Keratinocyte (primary cell): ENCODE measurements at regions not wholly inside any gene's neighbourhood (a gene's known extent, or its start where the extent isn't known, plus 50 kb on each side); places are given as distances from the start of the nearest gene placed in this dataset.

Source experiments
- DNase-seq: peaks from one replicate; pipeline ENCODE4 v3.0.0-alpha.2; 2011; ENCODE audit warnings: low read depth, missing footprints, low spot score
- FAIRE-seq: peaks from 2 replicates; lab custom pipeline; 2011; peaks lifted over from hg19 to GRCh38; lab: Jason Lieb, UNC
- H2AFZ ChIP-seq: 2 replicates; pipeline ENCODE4 v1.6.0; 2012; ENCODE audit warnings: low read length, control low read depth, inconsistent platforms; ENCODE audit not compliant: control insufficient read depth
- H3K27ac ChIP-seq: 2 replicates; pipeline ENCODE4 v1.5.1; 2011; ENCODE audit warnings: low read length; ENCODE audit not compliant: control insufficient read depth, insufficient read depth
- H3K27me3 ChIP-seq: 3 replicates; pipeline ENCODE4 v1.6.0; 2011; ENCODE audit warnings: low read length; ENCODE audit not compliant: control insufficient read depth, insufficient read depth; ENCODE audit errors: extremely low read depth
- H3K36me3 ChIP-seq, 2 experiments: 2 replicates in 1 of 2; 3 replicates in 1 of 2; pipeline ENCODE4 v1.5.1; 2011; ENCODE audit warnings: low read length in 2 of 2, mild to moderate bottlenecking in 1 of 2; ENCODE audit not compliant: control insufficient read depth in 2 of 2, insufficient read depth in 2 of 2; ENCODE audit errors: extremely low read depth in 1 of 2
- H3K4me1 ChIP-seq: 3 replicates; pipeline ENCODE4 v1.5.1; 2011; ENCODE audit warnings: low read length; ENCODE audit not compliant: control insufficient read depth, insufficient read depth; ENCODE audit errors: extremely low read depth
- H3K4me2 ChIP-seq: 3 replicates; pipeline ENCODE4 v1.6.0; 2011; ENCODE audit warnings: low read depth, low read length; ENCODE audit not compliant: control insufficient read depth, insufficient read depth; ENCODE audit errors: extremely low read depth
- H3K4me3 ChIP-seq, 3 experiments: fragments of 200-600 bp in 1 of 3; sonication (generic) in 1 of 3; 2 replicates in 2 of 3; 3 replicates in 1 of 3; pipeline ENCODE4 v1.5.1; 2011 to 2016; ENCODE audit warnings: low read length in 3 of 3, mild to moderate bottlenecking in 3 of 3, control low read depth in 2 of 3, inconsistent platforms in 1 of 3, low read depth in 1 of 3, mixed read lengths in 1 of 3, mixed run types in 1 of 3, moderate library complexity in 1 of 3; ENCODE audit not compliant: control insufficient read depth in 2 of 3, insufficient read depth in 2 of 3; ENCODE audit errors: extremely low read depth in 1 of 3
- H3K79me2 ChIP-seq: 2 replicates; pipeline ENCODE4 v1.6.0; 2012; ENCODE audit warnings: low read length; ENCODE audit not compliant: control insufficient read depth, insufficient read depth
- H3K9ac ChIP-seq: 3 replicates; pipeline ENCODE4 v1.6.0; 2011; ENCODE audit warnings: low read length; ENCODE audit not compliant: control insufficient read depth, insufficient read depth; ENCODE audit errors: extremely low read depth
- H3K9me1 ChIP-seq: 3 replicates; pipeline ENCODE4 v1.6.0; 2011; ENCODE audit warnings: low read length; ENCODE audit not compliant: control insufficient read depth, insufficient read depth; ENCODE audit errors: extremely low read depth
- H3K9me3 ChIP-seq: 2 replicates; pipeline ENCODE4 v1.5.1; 2012; ENCODE audit warnings: low read depth, low read length; ENCODE audit not compliant: control insufficient read depth
- H4K20me1 ChIP-seq: 3 replicates; pipeline ENCODE4 v1.6.0; 2011; ENCODE audit warnings: low read length; ENCODE audit not compliant: control insufficient read depth, insufficient read depth; ENCODE audit errors: extremely low read depth
- CTCF ChIP-seq, 3 experiments: IDR thresholded peaks in 1 of 3; conservative IDR thresholded peaks in 1 of 3; optimal IDR thresholded peaks in 1 of 3; 2 replicates in 2 of 3; 3 replicates in 1 of 3; pipeline versions ENCODE3 to v1.5.1; 2011; ENCODE audit warnings: low read length in 3 of 3, mild to moderate bottlenecking in 3 of 3, moderate library complexity in 2 of 3, control low read depth in 1 of 3, inconsistent platforms in 1 of 3; ENCODE audit not compliant: insufficient read depth in 2 of 3; ENCODE audit errors: extremely low read depth in 1 of 3
- EZH2 ChIP-seq: IDR thresholded peaks from one replicate; pipeline ENCODE4 v1.6.1; 2012; ENCODE audit warnings: inconsistent platforms, mild to moderate bottlenecking, low read length, moderate library complexity
- dilution Hi-C: fragments of 300-500 bp; cut with MboI; formaldehyde crosslinking; loops from one replicate; pipeline ENCODE4 v1.7.0; 2020; ENCODE audit warnings: low sequenced_read_pairs; ENCODE audit not compliant: extremely low pct_ligation_motif_present

GRCh38 chr1:86238226-86238625, 81.7 kb upstream of the COL24A1 start:
- dilution Hi-C loops, result no loop called here
- Histone ChIP-seq H3K27ac (no peak overlapping the region), H3K9me3 (no peaks in the 10 kb centered on the region), H3K27me3 (no peaks in the 10 kb centered on the region), H2AFZ (no peak overlapping the region), H3K9me1 (no peaks in the 10 kb centered on the region), H3K4me2 (no peak overlapping the region), H3K4me1 (no peaks in the 10 kb centered on the region), H3K9ac (no peak overlapping the region), H4K20me1 (no peaks in the 10 kb centered on the region), H3K4me3 (no peak overlapping the region), H3K36me3 (no peaks in the 10 kb centered on the region), H3K79me2 (no peaks in the 10 kb centered on the region)
- no peak for DNase-seq
- no peak for FAIRE-seq
- TF ChIP-seq EZH2, result no peak
- TF ChIP-seq CTCF (optimal IDR thresholded peaks at IDR 0.05 in 1 of 3, IDR thresholded peaks at IDR 0.05 in 1 of 3, conservative IDR thresholded peaks at IDR 0.05 in 1 of 3; ENCODE audit: extremely low read depth in 1 of 3, insufficient read depth in 2 of 3, low read length in 3 of 3), result no peak

DNA sequence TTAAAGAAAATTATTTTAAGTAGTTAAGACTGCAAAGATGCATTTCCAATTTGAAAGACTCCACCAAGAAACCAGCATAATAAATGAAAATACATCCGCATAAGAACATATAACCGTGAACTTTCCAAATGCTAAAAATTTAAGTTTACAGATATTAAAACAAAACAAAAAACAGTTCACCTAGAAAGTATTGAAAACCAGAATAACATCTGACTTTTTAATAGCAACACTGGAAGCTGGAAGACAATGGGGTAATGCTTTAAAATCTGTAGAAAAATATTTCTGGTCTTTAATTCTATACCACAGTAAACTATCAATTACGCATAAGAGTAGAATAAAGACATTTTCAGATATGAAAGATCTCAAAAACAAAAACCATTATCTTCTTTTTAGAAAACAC, 79.3 kb upstream of the COL24A1 start:
- FAIRE-seq (no peak), DNase-seq (no peak)
- Histone ChIP-seq H3K79me2 (no peaks in the 10 kb centered on the region), H2AFZ (no peak overlapping the region), H3K9ac (no peak overlapping the region), H4K20me1 (no peaks in the 10 kb centered on the region), H3K4me2 (no peak overlapping the region), H3K27me3 (no peaks in the 10 kb centered on the region), H3K9me1 (no peaks in the 10 kb centered on the region), H3K36me3 (no peaks in the 10 kb centered on the region), H3K4me1 (no peaks in the 10 kb centered on the region), H3K9me3 (no peaks in the 10 kb centered on the region), H3K4me3 (no peak overlapping the region), H3K27ac (no peak overlapping the region)
- TF ChIP-seq CTCF (optimal IDR thresholded peaks at IDR 0.05 in 1 of 3, IDR thresholded peaks at IDR 0.05 in 1 of 3, conservative IDR thresholded peaks at IDR 0.05 in 1 of 3; ENCODE audit: extremely low read depth in 1 of 3, insufficient read depth in 2 of 3, low read length in 3 of 3) (no peak), EZH2 (no peak)
- dilution Hi-C loops, result no loop called here
